SK-N-MC (cell line): ENCODE measurements at regions not wholly inside any gene's neighbourhood (a gene's known extent, or its start where the extent isn't known, plus 50 kb on each side); places are given as distances from the start of the nearest gene placed in this dataset.
A peak's percentile ranks its signal among the peaks of the same experiment; 100 is the strongest.

Source experiments
- DNase-seq: peaks from one replicate; pipeline ENCODE4 v3.0.0-alpha.2; 2011; ENCODE audit warnings: low read depth, low spot score
- H3K27ac ChIP-seq: fragments of 200-600 bp; sonication (generic); 2 replicates; pipeline ENCODE4 v1.5.1; 2016; ENCODE audit warnings: mixed run types
- H3K36me3 ChIP-seq: fragments of 200-600 bp; sonication (generic); 2 replicates; pipeline ENCODE4 v1.6.1; 2017; ENCODE audit warnings: antibody characterized with exemption, low read length, mixed read lengths; ENCODE audit not compliant: insufficient read depth
- H3K4me3 ChIP-seq: fragments of 200-600 bp; sonication (generic); 2 replicates; pipeline ENCODE4 v1.5.1; 2016
- H3K9ac ChIP-seq: fragments of 200-600 bp; sonication (generic); 2 replicates; pipeline ENCODE4 v1.8.0; 2017; ENCODE audit warnings: mixed run types, mixed read lengths; ENCODE audit not compliant: insufficient read length
- H3K9me3 ChIP-seq: fragments of 200-600 bp; sonication (generic); 2 replicates; pipeline ENCODE4 v1.6.1; 2017; ENCODE audit warnings: low read depth, mild to moderate bottlenecking, antibody characterized with exemption, low read length, moderate library complexity, mixed read lengths
- EZH2 ChIP-seq: fragments of 200-600 bp; sonication (generic); IDR thresholded peaks from one replicate; pipeline ENCODE4 v1.6.1; 2017; ENCODE audit warnings: antibody characterized with exemption
- FOXP2 ChIP-seq: optimal IDR thresholded peaks from 2 replicates; pipeline ENCODE3; 2011; ENCODE audit warnings: mild to moderate bottlenecking, moderate library complexity; ENCODE audit not compliant: insufficient read depth; ENCODE audit errors: extremely low read length, control extremely low read depth
- POLR2AphosphoS5 ChIP-seq: IDR thresholded peaks from 2 replicates; pipeline ENCODE4 v1.6.1; 2012; ENCODE audit warnings: mild to moderate bottlenecking, low read depth, low read length, borderline replicate concordance

- Histone ChIP-seq H3K9me3 (no peaks in the 10 kb centered on the region), H3K27ac (peak overlapping the region; percentile 62; the same call in 1 of the 2 replicates), H3K4me3 (peak overlapping the region; percentile 24), H3K9ac (no peak overlapping the region), H3K36me3 (no peaks in the 10 kb centered on the region)
- DNase-seq: no peak
- TF ChIP-seq EZH2 (no peak), FOXP2 (peak; percentile 6), POLR2AphosphoS5 (no peak)
These were observed 71.7 kb upstream of the BCOR start for GRCh38 chrX:40169193-40170101.

- TF ChIP-seq EZH2 (no peak), FOXP2 (no peak), POLR2AphosphoS5 (no peak)
- H3K9ac ChIP-seq: no peak overlapping the region
- H3K27ac ChIP-seq: 0 out of 2 replicates have a peak overlapping the region, but pooled peaks have one; percentile 9
- H3K36me3 ChIP-seq: no peaks in the 10 kb centered on the region
- no peak overlapping the region for H3K4me3 ChIP-seq
- no peak for DNase-seq
- H3K9me3 ChIP-seq: no peaks in the 10 kb centered on the region
These were observed 70.8 kb upstream of the BCOR start for GRCh38 chrX:40168480-40169011.

DNA sequence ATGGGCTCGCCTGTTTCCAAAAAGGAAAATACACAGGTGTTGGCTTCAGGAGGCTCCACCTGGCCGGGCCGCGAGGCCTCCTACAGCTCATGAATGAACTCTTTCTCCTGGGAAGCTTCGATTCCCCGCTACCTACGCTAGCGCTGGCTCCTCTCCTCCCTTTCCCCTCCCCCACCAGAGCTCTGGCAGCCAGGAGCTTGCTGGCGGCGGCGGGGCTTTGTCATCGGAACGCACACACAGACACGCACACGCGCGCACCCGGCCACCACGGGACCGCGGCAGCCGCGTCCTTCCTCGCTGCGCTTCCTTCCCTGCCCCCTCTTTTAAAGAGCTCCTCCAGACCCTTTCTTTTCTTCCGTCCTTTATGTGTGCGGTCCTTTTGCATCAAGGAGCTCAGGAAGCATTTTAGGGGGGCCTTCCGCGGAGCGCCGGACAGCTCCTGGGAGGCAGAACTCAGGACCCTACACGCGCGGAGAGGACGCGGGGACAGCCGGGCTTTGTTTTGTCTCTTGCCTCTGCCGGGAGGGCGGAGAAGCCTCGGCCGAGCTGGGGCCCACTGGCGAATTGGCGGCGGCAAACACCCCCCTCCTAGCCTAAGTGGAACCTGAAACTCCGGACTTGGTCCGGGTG lies 70.2 kb upstream of the BCOR start:
- 0 out of 2 replicates have a peak overlapping the region, but pooled peaks have one; percentile 9 for H3K27ac ChIP-seq
- no peaks in the 10 kb centered on the region for H3K9me3 ChIP-seq
- H3K36me3 ChIP-seq: no peaks in the 10 kb centered on the region
- DNase-seq: no peak
- no peak overlapping the region for H3K4me3 ChIP-seq
- no peak for TF ChIP-seq FOXP2
- no peak for TF ChIP-seq EZH2
- no peak overlapping the region for H3K9ac ChIP-seq

GRCh38 chrX:40167233-40167849 lies 69.6 kb upstream of the BCOR start:
- no peaks in the 10 kb centered on the region for H3K36me3 ChIP-seq
- no peak for TF ChIP-seq FOXP2
- no peak for TF ChIP-seq POLR2AphosphoS5
- TF ChIP-seq EZH2: no peak
- no peak for DNase-seq
- H3K27ac ChIP-seq: no peak overlapping the region
- H3K9me3 ChIP-seq: no peaks in the 10 kb centered on the region
- peak overlapping the region; percentile 34 for H3K4me3 ChIP-seq
- no peak overlapping the region for H3K9ac ChIP-seq

- no peaks in the 10 kb centered on the region for H3K36me3 ChIP-seq
- TF ChIP-seq POLR2AphosphoS5: no peak; the same call in 1 of the 2 replicates
- no peak for TF ChIP-seq EZH2
- TF ChIP-seq FOXP2: no peak
- no peaks in the 10 kb centered on the region for H3K9me3 ChIP-seq
- H3K27ac ChIP-seq: no peak overlapping the region
- DNase-seq: no peak
- H3K9ac ChIP-seq: no peak overlapping the region
- H3K4me3 ChIP-seq: peak overlapping the region; percentile 34
These were observed 68.8 kb upstream of the BCOR start for GRCh38 chrX:40166582-40166981.

DNA sequence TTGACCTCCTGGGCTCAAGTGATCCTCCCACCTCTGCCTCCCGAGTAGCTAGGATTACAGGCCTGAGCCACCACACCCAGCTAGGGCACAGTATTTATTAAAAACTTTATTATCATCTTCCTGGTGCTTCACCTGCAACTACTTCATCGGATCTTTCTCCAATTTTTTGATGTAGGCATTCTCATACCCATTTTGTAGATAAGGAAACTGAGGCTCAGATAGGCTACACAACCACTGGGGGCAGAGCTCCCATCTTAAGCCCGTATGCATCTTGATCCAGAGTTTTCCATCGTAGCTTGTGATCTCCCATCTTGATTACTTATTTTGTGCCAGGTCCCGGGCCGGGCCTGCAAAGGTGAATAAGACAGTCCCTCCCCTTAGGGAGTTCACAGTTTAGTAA lies 68.1 kb upstream of the BCOR start:
- no peak overlapping the region for H3K9ac ChIP-seq
- no peak overlapping the region for H3K4me3 ChIP-seq
- DNase-seq: no peak
- no peak overlapping the region for H3K27ac ChIP-seq
- no peaks in the 10 kb centered on the region for H3K9me3 ChIP-seq
- TF ChIP-seq POLR2AphosphoS5 (no peak), FOXP2 (no peak), EZH2 (no peak)
- H3K36me3 ChIP-seq: no peaks in the 10 kb centered on the region

GRCh38 chrX:40165206-40165605 lies 67.4 kb upstream of the BCOR start:
- H3K9ac ChIP-seq: no peak overlapping the region
- no peaks in the 10 kb centered on the region for H3K9me3 ChIP-seq
- no peak overlapping the region for H3K4me3 ChIP-seq
- H3K36me3 ChIP-seq: no peaks in the 10 kb centered on the region
- DNase-seq: no peak
- no peak for TF ChIP-seq FOXP2
- TF ChIP-seq EZH2: no peak
- TF ChIP-seq POLR2AphosphoS5: no peak
- no peak overlapping the region for H3K27ac ChIP-seq

DNA sequence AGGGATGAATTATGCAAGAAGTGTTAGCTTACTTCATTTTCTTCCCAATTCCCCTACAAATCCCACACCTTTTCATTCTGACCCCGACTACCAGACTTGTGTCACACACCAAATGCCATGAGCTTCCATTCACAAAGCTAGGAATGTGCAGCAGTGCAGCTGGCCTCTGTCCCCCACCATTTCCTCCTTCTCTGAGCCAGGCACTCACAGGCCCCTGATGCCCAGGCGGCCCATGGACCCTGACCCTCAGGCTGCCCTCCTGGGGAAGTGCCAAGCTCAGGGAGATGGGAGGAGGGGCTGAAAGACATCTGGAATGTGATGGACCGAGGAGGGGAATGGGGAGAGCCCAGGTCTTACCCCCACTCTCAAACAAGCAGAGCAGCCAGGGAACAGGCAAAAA lies 67.0 kb upstream of the BCOR start:
- Histone ChIP-seq H3K27ac (no peak overlapping the region), H3K9ac (no peak overlapping the region), H3K4me3 (no peak overlapping the region), H3K36me3 (no peaks in the 10 kb centered on the region), H3K9me3 (no peaks in the 10 kb centered on the region)
- TF ChIP-seq FOXP2 (no peak), POLR2AphosphoS5 (no peak), EZH2 (no peak)
- no peak for DNase-seq
